ENCODE measurements at regions not wholly inside any gene's neighbourhood (a gene's known extent, or its start where the extent isn't known, plus 50 kb on each side); places are given as distances from the start of the nearest gene placed in this dataset.

GRCh38 chr22:49372111-49372529 is 455.6 kb downstream of the BRD1 start:
- Histone ChIP-seq H3K4me1 (no peaks in the 10 kb centered on the region), H3K4me3 (no peak overlapping the region), H3K36me3 (no peaks in the 10 kb centered on the region), H3K27ac (no peak overlapping the region), H3K27me3 (no peaks in the 10 kb centered on the region), H3K9me3 (no peaks in the 10 kb centered on the region)
- DNase-seq (ENCODE audit: low spot score in 2 of 2) = peak in 1 of 2 donors; percentile 0
- TF ChIP-seq EP300 (IDR thresholded peaks at IDR 0.05) (no peak), CTCF (IDR thresholded peaks at IDR 0.05) (no peak), POLR2A (IDR thresholded peaks at IDR 0.05) (no peak)
- WGBS, 2 donors = 73 to 78% methylated on average over 17 of the region's 17 CpGs

- no peaks in the 10 kb centered on the region for H3K27me3 ChIP-seq
- H3K27ac ChIP-seq = no peak overlapping the region
- WGBS, 2 donors = 80 to 81% methylated on average over 26 to 27 of the region's 27 CpGs
- H3K36me3 ChIP-seq = no peaks in the 10 kb centered on the region
- H3K4me1 ChIP-seq = no peaks in the 10 kb centered on the region
- H3K9me3 ChIP-seq = no peaks in the 10 kb centered on the region
- DNase-seq (ENCODE audit: low spot score in 2 of 2) = no peak
- no peak overlapping the region for H3K4me3 ChIP-seq
- TF ChIP-seq POLR2A (IDR thresholded peaks at IDR 0.05) (no peak), EP300 (IDR thresholded peaks at IDR 0.05) (no peak), CTCF (IDR thresholded peaks at IDR 0.05) (no peak)
These were observed 456.2 kb downstream of the BRD1 start for GRCh38 chr22:49371325-49372110.

GRCh38 chr22:49370627-49371301 is 456.9 kb downstream of the BRD1 start:
- TF ChIP-seq EP300 (IDR thresholded peaks at IDR 0.05) = no peak
- TF ChIP-seq POLR2A (IDR thresholded peaks at IDR 0.05) = no peak
- 66 to 80% methylated on average over 29 of the region's 29 CpGs for WGBS, 2 donors
- H3K27me3 ChIP-seq = no peaks in the 10 kb centered on the region
- no peaks in the 10 kb centered on the region for H3K9me3 ChIP-seq
- H3K4me1 ChIP-seq = no peaks in the 10 kb centered on the region
- H3K36me3 ChIP-seq = no peaks in the 10 kb centered on the region
- DNase-seq (ENCODE audit: low spot score in 2 of 2) = no peak
- H3K4me3 ChIP-seq = no peak overlapping the region
- H3K27ac ChIP-seq = no peak overlapping the region

GRCh38 chr22:49369726-49370626 is 457.7 kb downstream of the BRD1 start:
- no peak for DNase-seq (ENCODE audit: low spot score in 2 of 2)

More at GRCh38 chr22:49369726-49370626, 457.7 kb downstream of the BRD1 start:
- H3K27ac ChIP-seq = no peak overlapping the region
- no peak for TF ChIP-seq CTCF (IDR thresholded peaks at IDR 0.05)
- TF ChIP-seq POLR2A (IDR thresholded peaks at IDR 0.05) = no peak
- no peak for TF ChIP-seq EP300 (IDR thresholded peaks at IDR 0.05)
- no peak overlapping the region for H3K4me3 ChIP-seq
- no peaks in the 10 kb centered on the region for H3K9me3 ChIP-seq
- H3K27me3 ChIP-seq = no peaks in the 10 kb centered on the region
- no peaks in the 10 kb centered on the region for H3K4me1 ChIP-seq
- WGBS, 2 donors = 69 to 74% methylated on average over 17 to 22 of the region's 22 CpGs
- no peaks in the 10 kb centered on the region for H3K36me3 ChIP-seq

All from tibial nerve (tissue), 4 donors.